Testis (tissue), 2 donors: ENCODE measurements at regions not wholly inside any gene's neighbourhood (a gene's known extent, or its start where the extent isn't known, plus 50 kb on each side); places are given as distances from the start of the nearest gene placed in this dataset.

Source experiments
- POLR2A ChIP-seq: fragments of 450-650 bp; IDR thresholded peaks from one replicate; pipeline ENCODE4 v1.6.1; 2017; ENCODE audit warnings: antibody characterized with exemption, mild to moderate bottlenecking, moderate library complexity
- TF ChIP-seq, protein P1 (sequence below), 3 experiments: fragments of 450-650 bp in 2 of 3; fragments of 200-600 bp in 1 of 3; sonication (generic) in 1 of 3; IDR thresholded peaks; one replicate each; pipeline ENCODE4 v1.5.1; 2016 to 2019; ENCODE audit warnings: antibody characterized with exemption in 3 of 3, mild to moderate bottlenecking in 2 of 3, moderate library complexity in 1 of 3

DNA sequence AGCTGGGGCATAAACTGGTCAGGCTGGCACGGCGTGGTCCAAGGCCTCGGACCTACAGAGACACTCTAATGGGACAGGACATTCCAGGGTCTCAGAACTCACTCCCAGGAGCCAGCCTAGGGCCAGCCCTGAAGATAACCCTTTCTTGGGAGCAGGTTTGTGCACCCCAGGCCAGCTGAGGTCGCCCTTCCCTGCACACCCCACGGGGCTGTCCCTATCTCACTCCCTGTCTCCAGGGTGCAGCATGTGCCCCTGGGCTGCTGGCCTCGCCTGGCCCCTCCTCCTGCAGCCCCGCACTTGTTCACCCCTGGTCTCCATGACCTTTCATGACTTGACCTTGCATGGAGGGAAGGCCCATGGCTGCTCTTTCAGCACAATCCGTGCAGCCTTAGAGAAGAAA, 1321.8 kb downstream of the BRD1 start:
- TF ChIP-seq, protein P1, sequence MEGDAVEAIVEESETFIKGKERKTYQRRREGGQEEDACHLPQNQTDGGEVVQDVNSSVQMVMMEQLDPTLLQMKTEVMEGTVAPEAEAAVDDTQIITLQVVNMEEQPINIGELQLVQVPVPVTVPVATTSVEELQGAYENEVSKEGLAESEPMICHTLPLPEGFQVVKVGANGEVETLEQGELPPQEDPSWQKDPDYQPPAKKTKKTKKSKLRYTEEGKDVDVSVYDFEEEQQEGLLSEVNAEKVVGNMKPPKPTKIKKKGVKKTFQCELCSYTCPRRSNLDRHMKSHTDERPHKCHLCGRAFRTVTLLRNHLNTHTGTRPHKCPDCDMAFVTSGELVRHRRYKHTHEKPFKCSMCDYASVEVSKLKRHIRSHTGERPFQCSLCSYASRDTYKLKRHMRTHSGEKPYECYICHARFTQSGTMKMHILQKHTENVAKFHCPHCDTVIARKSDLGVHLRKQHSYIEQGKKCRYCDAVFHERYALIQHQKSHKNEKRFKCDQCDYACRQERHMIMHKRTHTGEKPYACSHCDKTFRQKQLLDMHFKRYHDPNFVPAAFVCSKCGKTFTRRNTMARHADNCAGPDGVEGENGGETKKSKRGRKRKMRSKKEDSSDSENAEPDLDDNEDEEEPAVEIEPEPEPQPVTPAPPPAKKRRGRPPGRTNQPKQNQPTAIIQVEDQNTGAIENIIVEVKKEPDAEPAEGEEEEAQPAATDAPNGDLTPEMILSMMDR (IDR thresholded peaks at IDR 0.05) = no peak
- TF ChIP-seq POLR2A = no peak
